DND-41 (cell line): ENCODE measurements at regions not wholly inside any gene's neighbourhood (a gene's known extent, or its start where the extent isn't known, plus 50 kb on each side); places are given as distances from the start of the nearest gene placed in this dataset.

ENCODE experiments used
- EZH2 ChIP-seq: IDR thresholded peaks from 3 replicates; pipeline ENCODE4 v1.6.1; 2012; ENCODE audit warnings: borderline replicate concordance, low read depth, mild to moderate bottlenecking, moderate library complexity, low read length, inconsistent platforms; ENCODE audit not compliant: severe bottlenecking
- TF ChIP-seq, protein P1 (sequence below): IDR thresholded peaks from 2 replicates; pipeline ENCODE4 v1.5.1; 2012; ENCODE audit warnings: borderline replicate concordance, low read length, moderate library complexity, mild to moderate bottlenecking; ENCODE audit not compliant: poor library complexity, severe bottlenecking; ENCODE audit errors: extremely low read depth

DNA sequence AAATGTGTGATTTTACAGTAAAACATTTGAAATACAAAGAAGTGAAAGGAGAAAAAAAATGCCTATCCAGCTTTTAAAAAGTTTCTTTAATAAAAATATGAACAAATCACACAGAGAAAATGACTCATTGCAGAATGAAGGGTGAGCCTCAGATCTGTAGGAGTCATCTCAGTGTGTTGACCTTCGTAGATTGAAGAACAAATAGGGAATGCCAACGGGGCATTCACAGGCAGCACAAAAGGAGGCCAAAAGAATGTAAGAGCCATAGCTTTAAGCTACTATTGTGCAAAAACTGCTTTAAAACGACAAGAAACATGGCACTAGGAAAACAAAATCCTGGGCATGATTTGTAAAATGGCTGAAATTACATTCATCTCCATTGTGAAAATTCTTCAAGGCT, 782.7 kb upstream of the CELF2 start:
- TF ChIP-seq, protein P1, sequence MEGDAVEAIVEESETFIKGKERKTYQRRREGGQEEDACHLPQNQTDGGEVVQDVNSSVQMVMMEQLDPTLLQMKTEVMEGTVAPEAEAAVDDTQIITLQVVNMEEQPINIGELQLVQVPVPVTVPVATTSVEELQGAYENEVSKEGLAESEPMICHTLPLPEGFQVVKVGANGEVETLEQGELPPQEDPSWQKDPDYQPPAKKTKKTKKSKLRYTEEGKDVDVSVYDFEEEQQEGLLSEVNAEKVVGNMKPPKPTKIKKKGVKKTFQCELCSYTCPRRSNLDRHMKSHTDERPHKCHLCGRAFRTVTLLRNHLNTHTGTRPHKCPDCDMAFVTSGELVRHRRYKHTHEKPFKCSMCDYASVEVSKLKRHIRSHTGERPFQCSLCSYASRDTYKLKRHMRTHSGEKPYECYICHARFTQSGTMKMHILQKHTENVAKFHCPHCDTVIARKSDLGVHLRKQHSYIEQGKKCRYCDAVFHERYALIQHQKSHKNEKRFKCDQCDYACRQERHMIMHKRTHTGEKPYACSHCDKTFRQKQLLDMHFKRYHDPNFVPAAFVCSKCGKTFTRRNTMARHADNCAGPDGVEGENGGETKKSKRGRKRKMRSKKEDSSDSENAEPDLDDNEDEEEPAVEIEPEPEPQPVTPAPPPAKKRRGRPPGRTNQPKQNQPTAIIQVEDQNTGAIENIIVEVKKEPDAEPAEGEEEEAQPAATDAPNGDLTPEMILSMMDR: no peak
- no peak for TF ChIP-seq EZH2
